ENCODE measurements at regions not wholly inside any gene's neighbourhood (a gene's known extent, or its start where the extent isn't known, plus 50 kb on each side); places are given as distances from the start of the nearest gene placed in this dataset.

GRCh38 chr14:42884100-42884499 is 1277.4 kb downstream of the LRFN5 start:
- no peak for TF ChIP-seq CTCF (IDR thresholded peaks at IDR 0.05)
- TF ChIP-seq POLR2A (IDR thresholded peaks at IDR 0.05), result no peak

Measured in lower leg skin (tissue), 3 donors.